NCI-H748 (cell line): ENCODE measurements at regions not wholly inside any gene's neighbourhood (a gene's known extent, or its start where the extent isn't known, plus 50 kb on each side); places are given as distances from the start of the nearest gene placed in this dataset.

ENCODE experiments used
- DNase-seq: peaks from one replicate; lab custom pipeline; 2025; ENCODE audit not compliant: unreplicated experiment; lab: John Stamatoyannopoulos, UW

GRCh38 chr2:79453918-79454317, 58.9 kb upstream of the CTNNA2 start:
- DNase-seq, result no peak

DNA sequence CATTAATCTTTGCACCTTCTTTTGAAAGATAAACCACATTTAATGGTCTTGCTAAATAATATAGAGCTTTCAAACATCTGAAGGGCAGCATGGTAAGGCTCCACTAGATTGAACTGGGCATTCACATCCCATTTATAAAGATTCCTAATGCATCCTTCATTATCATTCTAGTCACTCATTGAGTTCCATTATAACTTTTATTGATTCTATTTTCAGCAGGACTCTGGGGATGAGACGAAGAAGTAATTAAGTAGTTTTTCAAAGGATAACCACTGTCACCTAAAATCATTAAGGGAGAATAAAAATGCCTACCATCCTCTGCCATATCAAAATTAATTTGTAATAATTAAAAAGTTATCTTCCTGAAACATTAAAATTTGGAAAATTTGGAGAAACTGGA, 60.2 kb upstream of the CTNNA2 start:
- DNase-seq, result no peak

DNA sequence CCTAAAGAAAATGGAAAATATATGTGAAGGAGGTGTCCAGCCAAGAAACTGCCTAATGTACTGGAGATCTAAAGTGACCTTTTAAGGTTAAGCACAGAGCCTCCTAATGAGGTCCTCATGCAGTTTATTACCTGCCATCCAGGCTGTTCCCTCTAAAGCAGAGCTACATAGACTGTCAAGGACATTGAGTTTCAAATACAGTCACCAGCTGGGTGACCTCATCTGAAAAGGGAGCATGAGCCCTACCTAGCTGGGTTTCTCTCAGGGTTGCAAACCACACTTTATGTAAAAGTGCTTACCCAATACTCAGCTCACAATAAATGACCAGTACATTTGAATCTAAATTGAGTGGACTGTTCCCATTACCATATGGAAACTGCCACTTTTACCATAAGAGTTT, 65.4 kb upstream of the CTNNA2 start:
- no peak for DNase-seq

DNA sequence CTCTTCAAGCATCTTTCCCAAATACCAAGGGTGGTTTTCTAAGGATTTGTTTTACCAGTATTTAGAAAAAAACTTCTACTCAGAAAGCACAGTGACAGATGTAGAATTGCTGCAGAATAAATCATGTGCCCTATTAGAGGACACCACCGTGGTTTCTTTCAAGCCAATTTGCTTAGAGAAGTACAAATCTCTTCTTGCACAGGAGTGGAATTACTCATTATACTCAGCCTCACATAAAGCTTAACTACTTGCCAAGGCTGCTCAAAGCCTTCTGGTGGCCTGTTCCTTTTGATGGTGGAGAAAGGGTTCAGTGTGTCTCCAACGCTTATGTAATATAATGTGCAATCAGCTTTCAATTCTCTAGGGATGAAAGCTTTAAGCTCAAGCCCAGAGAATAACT, 66.5 kb upstream of the CTNNA2 start:
- no peak for DNase-seq

GRCh38 chr2:79437433-79438267, 75.2 kb upstream of the CTNNA2 start:
- DNase-seq, result peak; percentile 70

DNA sequence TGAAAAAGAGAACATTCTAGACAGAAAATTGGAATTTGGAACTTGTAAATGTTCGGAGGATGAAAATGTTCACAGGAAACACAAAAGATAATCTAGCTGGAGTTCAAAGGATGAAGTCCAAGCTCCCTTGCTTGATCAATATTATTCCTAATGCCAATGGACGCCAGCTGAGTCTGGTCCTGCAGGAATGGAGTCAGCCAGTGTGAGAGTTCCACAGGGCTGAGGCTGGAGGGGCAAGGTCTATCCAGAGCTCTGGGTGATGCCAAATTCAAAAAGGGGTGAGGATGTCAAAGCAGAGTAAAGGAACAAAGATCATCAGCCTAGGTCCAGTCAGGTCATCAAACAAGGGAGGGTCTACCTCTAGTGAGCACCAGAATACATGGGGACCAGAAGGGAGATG, 78.5 kb upstream of the CTNNA2 start:
- no peak for DNase-seq

DNA sequence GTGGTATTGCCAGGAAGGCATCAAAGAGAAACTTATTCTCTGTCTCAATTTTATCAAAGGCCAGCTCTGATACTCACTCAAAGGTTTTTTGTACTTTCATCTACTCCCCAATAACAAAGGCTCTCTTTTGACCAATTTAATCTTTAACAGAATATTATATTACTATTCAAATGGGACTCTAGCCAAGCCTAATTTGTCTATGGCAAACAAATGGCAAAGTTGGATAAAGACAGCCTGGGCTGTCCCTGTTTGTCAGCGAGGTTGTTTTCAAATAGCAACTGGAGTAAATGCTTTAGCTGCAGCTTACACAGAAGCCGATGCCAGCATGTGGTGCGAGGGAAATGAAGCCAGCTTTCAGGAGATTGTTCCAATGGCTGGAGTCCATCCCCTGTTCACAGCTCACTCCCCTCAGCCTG, 80.1 kb upstream of the CTNNA2 start:
- peak; percentile 13 for DNase-seq

GRCh38 chr2:79428745-79429144, 84.1 kb upstream of the CTNNA2 start:
- DNase-seq, result peak; percentile 40

- no peak for DNase-seq
These were observed 98.2 kb upstream of the CTNNA2 start for GRCh38 chr2:79414690-79415089.

DNA sequence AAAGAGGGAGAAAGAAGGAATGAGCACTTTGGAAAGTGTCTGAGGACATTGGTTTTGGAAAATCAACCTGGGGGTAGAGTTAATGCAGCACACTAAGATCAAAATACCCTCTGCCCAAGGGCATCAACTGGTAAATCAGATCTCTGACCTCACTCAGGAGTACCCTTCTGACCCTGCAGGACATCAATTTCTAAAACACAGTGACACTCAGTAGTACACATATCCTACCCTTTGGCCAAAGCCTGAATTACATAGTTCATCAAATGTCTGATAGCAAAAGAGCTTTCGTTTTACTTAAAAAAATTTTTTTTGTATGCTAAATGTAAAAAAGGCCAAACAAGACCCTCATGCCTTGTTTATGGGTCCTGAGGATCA, 118.4 kb upstream of the CTNNA2 start:
- DNase-seq, result peak; percentile 25

- DNase-seq, result peak; percentile 94
These were observed 118.9 kb upstream of the CTNNA2 start for GRCh38 chr2:79393806-79394484.

GRCh38 chr2:79393107-79393685, 119.7 kb upstream of the CTNNA2 start:
- DNase-seq, result peak; percentile 24

GRCh38 chr2:79389481-79389880, 123.4 kb upstream of the CTNNA2 start:
- no peak for DNase-seq

- DNase-seq, result no peak
These were observed 124.8 kb upstream of the CTNNA2 start for GRCh38 chr2:79388024-79388423.

DNA sequence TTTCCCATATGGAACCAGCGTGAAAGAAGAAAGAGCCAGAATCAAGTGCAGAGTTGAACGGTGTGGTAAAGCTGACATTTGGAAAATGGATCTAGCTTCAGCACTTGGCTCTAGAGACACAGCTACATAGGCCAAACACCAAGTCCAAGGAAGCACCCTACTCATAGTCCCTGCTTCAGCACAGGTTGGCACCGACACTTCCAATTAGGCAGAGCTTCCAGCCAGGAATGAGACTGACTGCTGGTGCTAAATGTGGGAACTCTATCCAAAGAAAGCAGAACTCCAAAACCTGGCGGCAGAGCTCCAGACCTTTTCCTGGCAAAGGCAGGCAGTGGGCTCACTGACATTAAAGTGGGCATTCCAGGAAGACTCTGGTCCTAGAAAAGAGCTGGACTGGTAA, 125.4 kb upstream of the CTNNA2 start:
- DNase-seq, result no peak

DNA sequence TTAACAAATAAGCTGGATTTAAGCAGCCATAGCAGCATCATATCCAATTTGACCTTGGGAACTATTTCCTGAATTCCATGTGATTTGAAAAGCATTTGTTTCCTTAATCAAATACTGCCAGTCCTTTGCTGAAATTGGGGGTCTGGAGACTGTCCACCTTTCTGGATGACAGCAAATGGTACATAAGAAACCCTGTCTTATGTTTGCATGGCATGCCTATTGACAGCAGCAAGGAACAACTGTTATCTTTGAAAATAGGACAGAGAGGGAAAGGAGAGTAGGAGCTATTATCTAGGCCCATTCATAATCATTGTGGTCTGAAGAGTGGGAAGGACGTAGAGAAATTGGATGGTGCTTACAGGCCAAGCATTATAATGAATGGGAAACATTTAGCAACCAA, 129.2 kb upstream of the CTNNA2 start:
- DNase-seq, result no peak

GRCh38 chr2:79375817-79376216, 137.0 kb upstream of the CTNNA2 start:
- DNase-seq, result no peak

DNA sequence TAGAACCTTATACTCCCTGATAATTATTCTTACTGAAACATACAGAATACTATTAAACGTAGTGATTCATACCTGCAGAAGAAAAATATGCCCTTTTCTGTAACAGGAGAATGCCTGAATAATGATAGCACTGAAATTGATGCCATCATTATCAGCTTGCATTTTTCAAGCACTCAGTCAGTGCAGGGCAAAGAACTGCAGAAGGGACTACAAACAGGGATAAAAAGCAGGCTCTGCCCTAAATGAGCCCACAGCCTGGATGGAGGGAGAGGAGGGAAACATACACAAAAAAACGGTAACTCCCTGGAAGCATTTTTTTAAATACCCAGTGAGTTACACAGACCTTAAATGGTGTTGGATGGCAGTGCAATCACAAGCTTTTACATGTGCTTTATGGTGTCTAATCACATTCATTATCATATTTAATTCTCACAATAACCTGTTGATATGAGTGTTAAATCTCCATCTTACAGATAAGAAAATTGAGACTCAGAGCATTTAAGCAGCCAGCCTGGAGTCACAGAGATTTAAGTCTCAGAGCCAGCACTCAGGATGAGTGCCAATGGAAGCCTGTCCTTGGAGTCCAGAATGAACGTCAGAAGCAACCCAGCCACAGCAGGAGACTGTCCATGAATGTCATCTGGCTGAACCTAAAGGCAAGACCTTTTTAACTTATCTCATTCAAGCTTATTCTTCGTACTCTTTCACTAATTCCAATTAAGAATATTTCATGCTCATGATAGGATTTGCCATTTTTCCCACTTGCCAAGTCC, 139.3 kb upstream of the CTNNA2 start:
- no peak for DNase-seq

GRCh38 chr2:79370976-79371538, 141.8 kb upstream of the CTNNA2 start:
- no peak for DNase-seq

- no peak for DNase-seq
These were observed 143.7 kb upstream of the CTNNA2 start for GRCh38 chr2:79369127-79369526.

DNA sequence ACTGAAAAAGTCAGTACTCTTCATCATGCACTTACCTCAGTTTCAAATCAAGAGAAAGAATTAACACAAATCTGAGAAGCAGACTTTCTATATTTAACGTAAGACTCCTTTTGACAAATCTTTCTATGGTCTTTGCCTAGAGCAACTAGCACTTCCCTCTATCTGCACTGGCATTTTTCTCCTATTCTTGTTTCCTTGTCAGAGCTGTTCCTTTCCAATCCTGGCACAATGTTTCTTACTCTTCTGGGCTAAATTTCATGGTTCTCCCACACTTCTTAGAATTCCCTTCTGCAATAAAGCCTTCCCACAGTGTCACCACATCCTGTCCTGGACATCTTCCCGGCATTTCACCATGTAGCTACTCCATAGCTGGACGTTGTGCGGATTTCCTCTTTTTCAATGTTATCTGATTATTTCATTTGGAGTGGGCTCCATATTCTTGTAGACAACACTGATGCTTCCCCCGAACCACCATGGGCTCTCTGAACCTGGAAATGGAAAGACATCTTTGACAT, 144.7 kb upstream of the CTNNA2 start:
- DNase-seq, result no peak
